ENCODE measurements at regions not wholly inside any gene's neighbourhood (a gene's known extent, or its start where the extent isn't known, plus 50 kb on each side); places are given as distances from the start of the nearest gene placed in this dataset.

DNA sequence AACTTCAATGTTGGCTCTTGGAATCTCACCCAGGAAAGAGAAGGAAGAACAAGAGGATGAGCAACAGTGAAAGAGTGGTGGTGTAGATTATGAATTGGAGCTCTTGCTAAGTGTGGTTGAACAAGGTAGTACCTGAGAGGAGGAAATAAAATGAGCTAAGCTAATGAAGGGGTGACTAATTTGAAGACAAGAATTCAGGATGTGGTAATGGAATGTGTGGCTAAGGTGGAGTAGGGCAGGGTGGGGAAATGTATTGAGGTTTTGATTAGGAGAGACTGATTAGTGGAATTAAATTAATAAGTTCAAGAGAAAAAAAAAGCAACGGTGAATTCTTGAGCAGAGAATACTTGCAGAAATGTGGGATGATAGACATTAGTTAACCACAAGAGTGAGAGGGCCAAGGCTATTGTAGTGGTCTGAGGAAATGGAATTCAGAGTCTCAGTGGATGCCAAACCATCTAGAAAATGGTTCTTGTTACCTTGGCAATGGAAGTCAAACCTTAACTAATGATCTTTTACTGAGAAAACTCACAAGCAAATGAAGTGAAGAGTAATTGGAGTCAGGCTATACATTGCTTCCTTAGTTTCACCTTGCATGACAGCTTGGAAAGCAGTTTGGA lies 648.3 kb upstream of the ZNF608 start:
- no peak for DNase-seq (ENCODE audit: low read depth)

GRCh38 chr5:125396462-125396861 lies 650.0 kb upstream of the ZNF608 start:
- DNase-seq (ENCODE audit: low read depth) = no peak

DNA sequence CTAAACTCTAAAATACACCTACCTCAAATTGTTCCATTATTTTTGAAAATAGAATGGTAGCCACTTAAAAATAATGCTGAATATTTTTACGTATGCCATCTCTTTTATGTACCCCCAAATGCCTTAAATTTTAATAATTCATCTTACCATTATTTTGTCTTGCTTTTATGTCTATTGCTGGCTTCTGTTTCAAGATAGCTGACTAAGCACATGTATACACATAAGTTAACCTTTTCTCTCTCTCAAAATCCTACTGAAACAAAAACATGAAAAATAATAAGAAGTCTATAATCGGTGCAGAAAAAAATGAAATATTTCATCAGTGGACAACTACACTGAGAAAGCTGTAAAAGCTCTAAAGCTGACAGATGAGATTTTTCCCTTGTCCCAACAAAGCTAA lies 652.0 kb upstream of the ZNF608 start:
- no peak for DNase-seq (ENCODE audit: low read depth)

DNA sequence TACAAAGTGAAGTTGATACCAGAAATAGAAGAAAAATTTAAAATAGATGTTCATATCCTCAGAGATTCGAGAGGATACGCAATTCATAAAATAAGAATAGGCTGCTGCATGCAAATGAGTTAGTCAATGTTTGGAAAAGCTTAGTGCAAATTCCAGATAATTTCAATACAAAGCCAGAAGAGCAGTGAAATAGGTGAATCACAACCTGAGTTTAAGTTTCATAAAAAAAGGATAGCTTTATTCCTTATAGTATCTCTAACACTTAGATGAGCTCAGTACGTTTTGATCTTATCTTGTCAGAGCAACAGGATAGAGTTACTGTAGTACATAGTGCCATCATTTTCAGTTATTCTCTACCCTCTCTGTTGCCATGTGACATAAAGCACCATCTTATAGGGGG lies 653.4 kb upstream of the ZNF608 start:
- no peak for DNase-seq (ENCODE audit: low read depth)

DNA sequence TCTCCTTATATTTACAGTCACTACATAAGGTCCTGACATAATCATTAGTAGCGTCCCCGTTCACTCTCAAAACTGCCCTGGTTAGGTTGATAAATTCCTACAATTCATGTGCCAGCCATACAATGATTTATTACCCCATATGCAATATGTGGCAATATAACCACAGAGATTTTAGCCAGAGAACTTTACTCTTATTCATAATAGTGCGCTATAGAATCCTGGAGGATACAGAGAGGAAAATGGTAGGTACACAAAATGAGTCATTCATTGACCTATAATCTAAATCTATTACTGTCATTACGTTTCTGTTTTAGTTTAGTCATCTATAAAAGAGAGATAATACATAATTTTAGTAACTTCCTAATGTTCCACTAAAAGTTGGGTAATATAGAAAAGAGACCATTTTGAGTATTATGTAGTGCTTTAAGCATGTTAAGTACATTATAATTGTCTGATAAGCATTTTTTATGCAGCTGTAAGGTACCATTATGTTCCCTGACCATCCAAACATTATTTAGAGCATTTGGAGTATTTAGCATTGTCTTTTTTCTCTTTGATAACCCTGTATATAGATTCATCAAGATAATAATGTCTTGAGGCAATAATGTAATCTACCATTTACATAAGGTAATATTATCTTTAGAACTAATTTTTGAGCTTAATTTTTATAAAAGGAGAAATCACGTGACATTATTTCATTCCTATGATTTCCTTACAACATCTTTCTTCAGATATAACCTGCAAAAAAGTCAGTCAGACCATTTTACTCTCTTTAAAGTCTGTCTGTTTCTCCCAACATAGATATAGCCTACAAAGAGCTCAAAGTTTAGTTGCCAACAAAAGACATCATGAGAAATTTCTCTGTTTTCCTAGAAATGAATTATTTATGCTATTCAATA lies 655.5 kb upstream of the ZNF608 start:
- no peak for DNase-seq (ENCODE audit: low read depth)

GRCh38 chr5:125402787-125403186 lies 656.3 kb upstream of the ZNF608 start:
- no peak for DNase-seq (ENCODE audit: low read depth)

DNA sequence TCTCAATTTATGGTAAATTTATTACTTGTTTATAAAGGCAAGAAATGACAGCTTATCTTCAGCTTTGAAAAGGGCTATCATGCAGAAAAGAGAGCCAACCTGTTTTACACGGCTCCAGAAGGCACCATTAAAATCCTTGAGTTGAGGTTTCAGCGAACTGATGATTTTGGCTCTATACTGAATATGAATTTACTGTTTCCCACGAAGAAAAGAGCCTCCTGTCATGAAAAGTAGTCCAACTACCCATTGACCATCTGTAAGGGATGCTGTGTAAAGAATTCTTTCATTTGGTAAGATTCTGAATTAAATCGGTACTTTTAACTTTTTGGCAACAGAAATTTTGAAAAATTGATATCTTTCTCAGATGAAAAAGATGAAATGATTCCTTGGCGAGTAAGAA lies 657.6 kb upstream of the ZNF608 start:
- no peak for DNase-seq (ENCODE audit: low read depth)

DNA sequence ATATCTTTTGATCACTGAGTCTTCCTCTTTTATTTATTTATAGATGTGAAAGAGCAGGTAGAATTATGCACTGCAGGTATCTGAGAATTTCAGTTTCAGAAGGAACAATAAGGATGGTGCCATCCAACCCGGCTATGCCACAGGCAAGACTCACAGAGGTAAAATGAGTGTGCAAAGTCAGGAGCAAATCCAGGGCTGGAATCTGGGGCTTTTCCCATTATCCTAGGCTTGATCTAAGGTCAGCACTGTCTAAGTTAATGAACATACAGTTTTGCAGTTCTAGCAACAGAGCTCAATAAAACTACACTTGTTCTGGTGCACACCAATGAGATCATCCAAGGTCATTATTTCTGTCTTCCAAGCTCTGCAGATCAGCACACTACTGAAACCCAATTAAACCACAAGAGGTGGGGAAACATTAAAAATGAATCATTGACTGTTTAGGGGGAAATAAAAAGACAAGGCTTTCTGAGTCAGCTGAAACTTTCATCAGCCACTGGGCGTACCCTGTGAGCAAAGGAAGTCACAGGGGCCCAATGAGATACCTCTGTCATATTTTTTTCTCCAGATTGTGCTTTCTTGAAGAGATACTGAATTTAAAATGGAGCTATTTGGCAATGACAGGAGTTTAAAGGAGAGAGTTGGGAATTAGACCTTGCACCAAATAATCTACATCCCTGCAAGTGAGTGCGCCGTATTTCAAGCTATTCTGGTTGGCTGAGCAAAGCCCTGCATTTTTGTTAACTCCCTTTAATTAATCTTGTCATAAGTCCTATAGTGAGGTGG lies 662.2 kb upstream of the ZNF608 start:
- DNase-seq (ENCODE audit: low read depth) = peak; percentile 75

- no peak for DNase-seq (ENCODE audit: low read depth)
These were observed 662.9 kb upstream of the ZNF608 start for GRCh38 chr5:125409234-125409860.

DNA sequence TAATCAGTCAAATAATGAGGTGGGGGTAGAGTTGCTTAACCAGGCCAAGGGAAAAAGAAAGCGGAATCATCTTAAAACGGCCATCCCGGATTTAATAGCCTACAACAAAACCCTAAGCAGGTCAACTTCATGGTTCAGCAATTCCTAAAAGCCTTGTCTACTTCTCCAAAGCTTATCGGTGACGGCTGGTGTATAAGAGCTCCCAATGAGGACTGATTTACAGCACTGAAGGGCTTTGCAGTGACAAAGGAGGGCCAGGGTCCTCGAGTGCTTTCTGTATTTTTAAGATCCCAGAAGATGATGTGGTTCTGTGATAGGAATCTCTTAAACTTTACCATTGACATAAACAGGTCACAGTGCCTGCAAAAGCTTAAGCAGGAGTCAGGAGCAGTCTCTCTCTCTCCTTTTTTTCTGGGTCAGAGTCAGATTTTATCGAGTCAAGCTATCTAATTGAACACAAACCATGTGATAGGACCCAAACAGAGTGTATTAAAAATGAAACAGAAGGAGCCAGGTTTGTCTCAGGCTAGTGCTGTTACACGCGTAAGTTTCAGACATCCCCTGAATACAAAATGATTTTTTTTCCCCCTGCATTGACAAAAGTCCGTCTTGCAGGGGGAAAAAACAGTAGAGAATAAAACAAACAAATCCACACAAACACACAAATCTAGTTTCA lies 663.6 kb upstream of the ZNF608 start:
- DNase-seq (ENCODE audit: low read depth) = no peak

DNA sequence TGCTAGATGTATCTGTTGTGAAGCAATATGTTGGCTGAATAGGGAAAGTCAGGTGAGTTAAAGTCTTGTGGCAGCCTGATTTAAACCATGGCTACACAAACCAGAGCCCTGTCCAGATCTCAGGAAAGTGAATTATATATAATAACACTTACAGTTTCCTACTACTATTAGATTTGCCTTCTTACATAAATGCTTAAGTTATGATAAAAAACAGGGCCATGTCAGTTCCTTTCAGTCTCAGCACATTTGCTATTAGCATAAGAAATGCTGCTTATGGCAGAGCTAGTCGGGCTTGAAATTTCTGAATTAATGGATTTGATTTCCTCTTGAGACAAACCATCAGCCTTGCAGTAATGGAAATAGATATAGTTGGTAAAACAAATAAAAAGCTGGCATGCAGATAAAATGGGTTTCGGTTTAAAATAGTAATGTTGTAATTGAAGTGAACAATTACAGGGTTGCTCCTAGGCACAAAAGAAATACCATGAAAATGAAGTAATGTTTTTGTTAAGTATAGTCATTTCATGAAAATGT lies 664.2 kb upstream of the ZNF608 start:
- DNase-seq (ENCODE audit: low read depth) = no peak

- no peak for DNase-seq (ENCODE audit: low read depth)
These were observed 664.8 kb upstream of the ZNF608 start for GRCh38 chr5:125411071-125411743.

DNA sequence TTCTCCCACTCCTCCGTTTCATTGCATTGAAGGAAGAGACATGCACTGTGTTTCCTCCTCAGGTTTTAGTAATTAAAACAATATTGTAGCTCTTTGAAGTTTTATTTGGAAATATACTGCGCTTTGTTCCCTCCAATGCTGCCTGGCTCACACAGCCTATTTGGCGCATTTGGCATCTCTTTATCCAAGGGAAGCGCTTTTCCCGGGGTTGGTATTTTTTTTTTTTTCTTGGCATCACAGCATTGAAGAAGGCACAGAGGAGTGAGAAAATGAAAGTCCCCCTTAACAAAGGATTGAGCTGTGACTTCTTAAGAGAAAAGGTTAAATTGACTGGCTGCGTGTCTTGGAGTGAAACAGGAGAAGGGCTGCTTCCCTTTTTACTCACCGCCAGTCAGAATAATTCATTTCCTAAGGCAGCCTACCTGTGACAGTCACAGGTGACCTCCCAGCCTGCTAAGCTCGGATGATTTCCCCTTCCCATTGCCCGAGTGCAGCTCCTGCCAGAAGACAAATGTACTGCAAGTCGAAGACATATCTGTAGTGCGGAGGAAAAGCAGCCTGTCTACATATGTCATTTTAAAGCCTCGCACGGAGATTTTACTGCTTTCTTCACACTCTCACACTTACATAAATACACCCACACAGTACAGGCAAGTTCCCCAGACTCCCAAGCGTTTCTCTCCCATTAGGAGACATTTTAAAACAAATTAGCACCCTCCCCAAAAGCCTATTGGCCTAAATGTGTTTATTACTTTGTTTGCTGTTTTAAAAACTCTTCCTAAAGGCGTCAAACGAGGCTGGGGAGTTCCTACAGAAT lies 665.5 kb upstream of the ZNF608 start:
- DNase-seq (ENCODE audit: low read depth) = no peak

GRCh38 chr5:125412561-125413495 lies 666.4 kb upstream of the ZNF608 start:
- DNase-seq (ENCODE audit: low read depth) = no peak

DNA sequence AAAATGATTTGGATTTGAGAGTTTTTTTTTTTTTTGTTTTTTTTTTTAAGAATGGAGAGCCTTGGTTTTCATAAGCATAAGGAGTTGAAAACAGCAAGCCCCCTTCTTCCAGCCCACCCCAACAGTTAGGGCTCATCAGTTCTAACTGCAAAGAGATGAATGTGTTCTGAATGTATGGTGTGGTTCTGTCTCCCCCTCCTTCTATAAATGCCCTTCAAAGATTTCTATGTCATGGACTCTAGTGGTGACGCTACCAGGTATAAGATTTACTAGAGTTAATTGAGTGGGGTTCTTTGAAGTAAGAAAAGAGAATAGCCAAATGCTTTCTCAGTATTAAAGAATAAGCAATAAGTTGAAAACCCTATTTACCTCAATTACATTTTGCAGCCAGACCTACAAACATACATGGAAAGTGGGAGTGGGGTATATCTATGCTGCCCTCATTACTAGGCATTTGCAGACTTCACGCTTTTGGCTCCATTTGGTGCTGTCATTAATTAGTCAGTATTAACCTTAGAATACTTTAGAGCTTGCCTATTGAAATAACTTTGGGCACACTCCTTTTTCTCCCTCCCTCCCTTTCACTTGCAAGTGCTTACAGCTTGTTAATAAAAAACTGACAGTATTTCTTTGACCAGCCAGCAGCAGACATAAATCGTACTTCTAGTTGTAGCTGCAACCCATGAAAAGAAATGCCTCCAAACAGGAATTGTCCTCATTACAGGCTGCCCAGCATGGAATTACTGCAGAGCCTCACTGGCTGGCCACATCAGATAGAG lies 667.2 kb upstream of the ZNF608 start:
- no peak for DNase-seq (ENCODE audit: low read depth)

- no peak for DNase-seq (ENCODE audit: low read depth)
These were observed 668.7 kb upstream of the ZNF608 start for GRCh38 chr5:125415126-125415525.

DNA sequence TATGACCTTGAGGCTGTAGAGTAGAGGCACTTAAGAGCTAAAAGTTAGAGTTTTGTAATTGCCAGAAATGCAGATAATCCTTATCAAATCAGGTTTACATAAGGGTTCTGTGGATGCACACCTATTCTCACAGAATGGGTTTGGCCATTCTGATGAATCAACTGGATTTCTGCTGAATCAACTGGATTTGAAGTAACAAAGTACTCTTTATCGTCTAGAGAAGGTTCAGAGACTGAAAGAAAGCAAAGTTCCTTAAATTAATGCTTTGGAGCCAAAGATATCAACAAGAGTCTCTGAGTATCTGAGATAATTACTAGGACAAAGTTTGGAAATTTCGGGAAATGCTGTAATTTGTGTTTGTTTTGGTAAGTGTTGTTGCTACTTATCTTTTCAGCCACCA lies 669.6 kb upstream of the ZNF608 start:
- no peak for DNase-seq (ENCODE audit: low read depth)

DNA sequence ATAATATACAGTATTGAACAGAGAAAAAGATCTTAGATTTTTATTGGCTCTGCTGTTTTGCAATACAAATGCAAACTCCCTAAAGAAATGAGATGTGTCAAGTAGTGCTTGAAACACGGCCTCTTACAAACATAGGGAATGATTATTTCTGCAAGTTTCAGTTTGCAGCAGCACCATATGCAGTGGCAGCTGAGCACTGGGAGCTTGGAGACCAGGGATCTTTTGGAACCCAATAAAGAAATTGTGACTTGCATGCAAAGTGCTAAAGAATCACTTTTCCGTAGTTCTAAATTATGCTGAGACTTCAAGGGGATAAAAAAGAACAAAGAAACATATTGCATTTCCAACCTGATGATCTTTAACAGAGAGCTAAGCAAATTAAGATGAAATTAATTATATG lies 674.6 kb upstream of the ZNF608 start:
- DNase-seq (ENCODE audit: low read depth) = no peak
